Gastroesophageal sphincter (tissue), 3 donors: ENCODE measurements at regions not wholly inside any gene's neighbourhood (a gene's known extent, or its start where the extent isn't known, plus 50 kb on each side); places are given as distances from the start of the nearest gene placed in this dataset.

ENCODE experiments used
- CTCF ChIP-seq, 4 experiments: fragments of 200-600 bp in 2 of 4; fragments of 450-650 bp in 2 of 4; sonication (generic) in 1 of 4; IDR thresholded peaks; one replicate each; pipeline ENCODE4 v1.5.1; 2017 to 2019; ENCODE audit warnings: antibody characterized with exemption in 4 of 4, mild to moderate bottlenecking in 2 of 4, moderate library complexity in 2 of 4
- EP300 ChIP-seq: sonication (generic); formaldehyde crosslinking; IDR thresholded peaks from one replicate; pipeline ENCODE4 v1.6.1; 2017; ENCODE audit warnings: antibody characterized with exemption, mild to moderate bottlenecking
- POLR2A ChIP-seq, 2 donors: fragments of 450-650 bp; IDR thresholded peaks; one replicate each; pipeline ENCODE4 v1.6.1; 2017; ENCODE audit warnings: antibody characterized with exemption in 2 of 2, mild to moderate bottlenecking in 2 of 2, moderate library complexity in 1 of 2
- POLR2AphosphoS5 ChIP-seq: sonication (generic); formaldehyde crosslinking; IDR thresholded peaks from one replicate; pipeline ENCODE4 v1.6.1; 2017; ENCODE audit warnings: antibody characterized with exemption

- TF ChIP-seq POLR2AphosphoS5: no peak
- no peak for TF ChIP-seq CTCF (IDR thresholded peaks at IDR 0.05)
- no peak for TF ChIP-seq EP300
- TF ChIP-seq POLR2A (IDR thresholded peaks at IDR 0.05): no peak
These were observed 177.7 kb upstream of the FSTL5 start for GRCh38 chr4:162341533-162341932.
